GOT3 (cell line): ENCODE measurements at regions not wholly inside any gene's neighbourhood (a gene's known extent, or its start where the extent isn't known, plus 50 kb on each side); places are given as distances from the start of the nearest gene placed in this dataset.

ENCODE experiments used
- DNase-seq: peaks from one replicate; lab custom pipeline; 2025; ENCODE audit warnings: mixed read lengths; lab: John Stamatoyannopoulos, UW

GRCh38 chr1:60984062-60984799 lies 98.1 kb upstream of the NFIA start:
- no peak for DNase-seq

- DNase-seq = no peak
These were observed 98.7 kb upstream of the NFIA start for GRCh38 chr1:60983701-60984061.

GRCh38 chr1:60982539-60982938 lies 99.8 kb upstream of the NFIA start:
- DNase-seq = no peak

GRCh38 chr1:60981357-60981756 lies 101.0 kb upstream of the NFIA start:
- no peak for DNase-seq

- no peak for DNase-seq
These were observed 103.7 kb upstream of the NFIA start for GRCh38 chr1:60978421-60979357.

- DNase-seq = no peak
These were observed 104.7 kb upstream of the NFIA start for GRCh38 chr1:60977661-60978060.

- no peak for DNase-seq
These were observed 107.6 kb upstream of the NFIA start for GRCh38 chr1:60974524-60975372.

GRCh38 chr1:60973668-60974067 lies 108.7 kb upstream of the NFIA start:
- no peak for DNase-seq

GRCh38 chr1:60972841-60973364 lies 109.5 kb upstream of the NFIA start:
- no peak for DNase-seq

- DNase-seq = no peak
These were observed 111.0 kb upstream of the NFIA start for GRCh38 chr1:60971330-60971729.

- no peak for DNase-seq
These were observed 112.3 kb upstream of the NFIA start for GRCh38 chr1:60969971-60970509.

- DNase-seq = no peak
These were observed 117.0 kb upstream of the NFIA start for GRCh38 chr1:60965280-60965854.

- DNase-seq = no peak
These were observed 119.0 kb upstream of the NFIA start for GRCh38 chr1:60963167-60963940.

- DNase-seq = no peak
These were observed 121.4 kb upstream of the NFIA start for GRCh38 chr1:60960891-60961461.

GRCh38 chr1:60959701-60960100 lies 122.7 kb upstream of the NFIA start:
- DNase-seq = no peak

GRCh38 chr1:60958001-60958400 lies 124.4 kb upstream of the NFIA start:
- no peak for DNase-seq

- no peak for DNase-seq
These were observed 125.8 kb upstream of the NFIA start for GRCh38 chr1:60956520-60956919.

GRCh38 chr1:60952612-60953111 lies 129.7 kb upstream of the NFIA start:
- no peak for DNase-seq

GRCh38 chr1:60950224-60951063 lies 131.9 kb upstream of the NFIA start:
- no peak for DNase-seq
